ENCODE measurements at regions not wholly inside any gene's neighbourhood (a gene's known extent, or its start where the extent isn't known, plus 50 kb on each side); places are given as distances from the start of the nearest gene placed in this dataset.

GRCh38 chr2:234405462-234405861 lies 91.4 kb downstream of the ARL4C start:
- WGBS (ENCODE audit: extremely low coverage, insufficient read length, low lambda C conversion rate): no CpG with 5 or more reads among the region's 2 CpGs
- no peak overlapping the region for H2BK5ac ChIP-seq (ENCODE audit: insufficient read length, low read length)
- no peaks in the 10 kb centered on the region for H3K23me2 ChIP-seq (ENCODE audit: insufficient read length, low read depth, low read length, poor library complexity, severe bottlenecking)

More at GRCh38 chr2:234405462-234405861, 91.4 kb downstream of the ARL4C start:
- Histone ChIP-seq H2BK20ac (ENCODE audit: low read depth, low read length, poor library complexity, severe bottlenecking) (no peak overlapping the region), H3K27ac (ENCODE audit: insufficient read length, low read depth, low read length) (no peak overlapping the region), H3K4ac (ENCODE audit: low read depth, low read length) (no peak overlapping the region), H3K4me1 (ENCODE audit: insufficient read depth, low read length) (0 out of 2 replicates have a peak, but pooled peaks cover 2% of the 10 kb centered on the region), H3K23ac (ENCODE audit: insufficient read length, low read depth, low read length) (no peak overlapping the region), H4K5ac (ENCODE audit: insufficient read length, low read depth, low read length) (no peak overlapping the region), H4K91ac (ENCODE audit: insufficient read length, low read depth, low read length) (no peak overlapping the region), H2BK15ac (ENCODE audit: low read depth, low read length) (no peak overlapping the region), H3K9me3 (ENCODE audit: control insufficient read depth, low read depth, low read length) (no peaks in the 10 kb centered on the region), H2BK120ac (ENCODE audit: low read depth, low read length, poor library complexity, severe bottlenecking) (no peak overlapping the region), H3K9ac (ENCODE audit: extremely low read depth, insufficient read length, low read length) (no peak overlapping the region), H3T11ph (ENCODE audit: low read length) (no peak overlapping the region), H2BK12ac (ENCODE audit: insufficient read length, low read depth, low read length) (no peak overlapping the region), H2AFZ (ENCODE audit: low read length) (no peak overlapping the region), H3K14ac (ENCODE audit: insufficient read depth, low read length) (no peak overlapping the region), H3K56ac (ENCODE audit: insufficient read length, low read depth, low read length) (no peak overlapping the region), H3K4me2 (ENCODE audit: insufficient read depth, insufficient read length, low read length) (no peak overlapping the region), H3K27me3 (ENCODE audit: insufficient read depth, low read length) (no peaks in the 10 kb centered on the region), H2AK5ac (ENCODE audit: insufficient read length, low read length) (no peak overlapping the region), H3K18ac (ENCODE audit: insufficient read length, low read depth, low read length) (no peak overlapping the region), H4K8ac (replicated peaks; ENCODE audit: insufficient read length, low read depth, low read length) (no peak overlapping the region), H4K20me1 (ENCODE audit: control insufficient read depth, insufficient read depth, insufficient read length) (no peaks in the 10 kb centered on the region), H3K79me2 (ENCODE audit: insufficient read depth, low read length) (no peaks in the 10 kb centered on the region), H3K79me1 (ENCODE audit: insufficient read depth, low read depth, low read length, poor library complexity, severe bottlenecking) (no peaks in the 10 kb centered on the region)
- Mint-ChIP-seq H3K4me1 (peaks cover 9 to 12% of the 10 kb centered on the region in 2 experiments), H3K36me3 (ENCODE audit: insufficient read depth in 1 of 3, low read depth in 3 of 3) (no peaks in the 10 kb centered on the region; a peak in 1 of 7 replicates), H3K9me3 (no peaks in the 10 kb centered on the region; a peak in 1 of 5 replicates), H3K27me3 (ENCODE audit: low read depth) (peaks cover 21% of the 10 kb centered on the region), H3K4me3 (no peak overlapping the region), H3K27ac (no peak overlapping the region)
- no peak for TF ChIP-seq CTCF (conservative IDR thresholded peaks at IDR 0.05)
- DNase-seq: no peak

All from H9 (cell line).